HCT116 (cell line): ENCODE measurements at regions not wholly inside any gene's neighbourhood (a gene's known extent, or its start where the extent isn't known, plus 50 kb on each side); places are given as distances from the start of the nearest gene placed in this dataset.

Source experiments
- ATAC-seq: fragments of 200-7000 bp; cut with Tn5 transposase; 2 replicates; pipeline ENCODE4 v1.9.1; 2020; ENCODE audit warnings: mild to moderate bottlenecking, moderate library complexity
- BruUV-seq: library from RNA; stranded (reverse); fragments of 400-500 nt; replicated peaks from 2 replicates; lab custom pipeline; 2021; lab: Mats Ljungman, UMichigan
- CTCF ChIA-PET: fragments of 300-600 bp; sonication (Branson Sonifier 250); formaldehyde crosslinking; loops from one replicate; lab custom pipeline; 2021; ENCODE audit warnings: antibody characterized with exemption; lab: Charles Lee
- POLR2A ChIA-PET: fragments of 300-600, 350-600 bp; sonication (Branson Sonifier 250); formaldehyde crosslinking; loops from one replicate; lab custom pipeline; 2021; ENCODE audit warnings: antibody characterized with exemption; lab: Charles Lee
- RAD21 ChIA-PET, 2 experiments: fragments of 300-600 bp; sonication (Branson Sonifier 250); formaldehyde crosslinking; loops; one replicate each; lab custom pipeline; 2023; ENCODE audit warnings: low total read pairs in 2 of 2; ENCODE audit not compliant: uncharacterized antibody in 2 of 2, unreplicated experiment in 2 of 2, low non-redundant PET in 1 of 2; lab: Charles Lee
- DNase-seq: peaks from one replicate; pipeline ENCODE4 v3.0.0-alpha.2; 2010; ENCODE audit warnings: low read depth, low spot score
- H2AFZ ChIP-seq: fragments of 200-600 bp; shearing (Covaris generic), sonication (generic); 2 replicates; pipeline ENCODE4 v1.6.1; 2017; ENCODE audit warnings: low read depth, mixed run types, mixed read lengths, antibody characterized with exemption, low read length; ENCODE audit not compliant: poor library complexity, severe bottlenecking
- H3K27ac ChIP-seq: 2 replicates; pipeline ENCODE4 v1.5.1; 2012; ENCODE audit warnings: low read depth, low read length
- H3K27me3 ChIP-seq: fragments of 200-600 bp; sonication (generic); 2 replicates; pipeline ENCODE4 v1.6.1; 2016; ENCODE audit warnings: mixed run types, low read length, mixed read lengths; ENCODE audit not compliant: insufficient read depth
- H3K36me3 ChIP-seq, 2 experiments: fragments of 200-500 bp in 1 of 2; fragments of 200-600 bp in 1 of 2; sonication (Bioruptor generic) in 1 of 2; sonication (generic) in 1 of 2; 2 replicates each; pipeline versions ENCODE4 v1.5.1 to v1.6.1; 2014 to 2016; ENCODE audit warnings: low read length in 2 of 2, inconsistent platforms in 1 of 2, mixed read lengths in 1 of 2, mixed run types in 1 of 2; ENCODE audit not compliant: insufficient read depth in 2 of 2, control insufficient read depth in 1 of 2
- H3K4me1 ChIP-seq, 2 experiments: fragments of 200-600 bp in 1 of 2; sonication (generic) in 1 of 2; 2 replicates each; pipeline versions ENCODE4 v1.5.1 to v1.6.1; 2012 to 2017; ENCODE audit warnings: low read length in 2 of 2, inconsistent platforms in 1 of 2, mild to moderate bottlenecking in 1 of 2, mixed read lengths in 1 of 2, mixed run types in 1 of 2, moderate library complexity in 1 of 2; ENCODE audit not compliant: insufficient read depth in 2 of 2, control insufficient read depth in 1 of 2
- H3K4me2 ChIP-seq: fragments of 200-600 bp; sonication (generic); 2 replicates; pipeline ENCODE4 v1.6.1; 2017; ENCODE audit warnings: mixed run types, low read length, mixed read lengths
- H3K4me3 ChIP-seq, 2 experiments: fragments of 200-600 bp in 1 of 2; sonication (generic) in 1 of 2; replicated peaks in 1 of 2; 2 replicates each; pipeline ENCODE4 v1.5.1; 2011 to 2016; ENCODE audit warnings: low read length in 2 of 2, control low read depth in 1 of 2, low read depth in 1 of 2, mild to moderate bottlenecking in 1 of 2, mixed read lengths in 1 of 2, mixed run types in 1 of 2
- H3K79me2 ChIP-seq: fragments of 200-600 bp; sonication (generic); 2 replicates; pipeline ENCODE4 v1.6.1; 2017; ENCODE audit warnings: mild to moderate bottlenecking, mixed run types, low read length, moderate library complexity, mixed read lengths; ENCODE audit not compliant: insufficient read depth
- H3K9ac ChIP-seq: fragments of 200-600 bp; sonication (generic); 2 replicates; pipeline ENCODE4 v1.6.1; 2016; ENCODE audit warnings: low read length, mixed read lengths
- H3K9me2 ChIP-seq: fragments of 200-600 bp; sonication (generic), shearing (Covaris generic); 2 replicates; pipeline ENCODE4 v1.6.1; 2017; ENCODE audit warnings: mixed run types, mild to moderate bottlenecking, moderate library complexity; ENCODE audit not compliant: insufficient read depth
- H3K9me3 ChIP-seq, 2 experiments: fragments of 200-500 bp in 1 of 2; fragments of 200-600 bp in 1 of 2; sonication (Bioruptor generic) in 1 of 2; sonication (generic) in 1 of 2; 2 replicates each; pipeline ENCODE4 v1.6.1; 2014 to 2017; ENCODE audit warnings: low read length in 2 of 2, mixed read lengths in 2 of 2, inconsistent platforms in 1 of 2, low read depth in 1 of 2, mild to moderate bottlenecking in 1 of 2, mixed run types in 1 of 2, moderate library complexity in 1 of 2; ENCODE audit not compliant: control insufficient read depth in 1 of 2, insufficient read depth in 1 of 2
- H4K20me1 ChIP-seq: fragments of 200-600 bp; sonication (generic), shearing (Covaris generic); 2 replicates; pipeline ENCODE4 v1.6.1; 2017; ENCODE audit warnings: mixed run types, mild to moderate bottlenecking, moderate library complexity; ENCODE audit not compliant: insufficient read depth
- CBX3 ChIP-seq: IDR thresholded peaks from 2 replicates; pipeline ENCODE4 v1.6.1; 2012; ENCODE audit warnings: low read depth
- ELF1 ChIP-seq: IDR thresholded peaks from 2 replicates; pipeline ENCODE4 v1.6.1; 2012; ENCODE audit warnings: low read depth, borderline replicate concordance
- POLR2AphosphoS5 ChIP-seq: IDR thresholded peaks from 2 replicates; pipeline ENCODE4 v1.6.1; 2011; ENCODE audit warnings: mild to moderate bottlenecking, low read depth, low read length, moderate library complexity
- RAD21 ChIP-seq: IDR thresholded peaks from 2 replicates; pipeline ENCODE4 v1.6.1; 2012; ENCODE audit warnings: low read depth, mild to moderate bottlenecking
- intact Hi-C: fragments of 100-400 bp; cut with micrococcal nuclease; formaldehyde crosslinking; loops from 2 replicates; pipeline ENCODE4 v1.10.0; 2022
- TF ChIP-seq, protein P1 (sequence below), 3 experiments: fragments of 200-600 bp in 1 of 3; sonication (generic) in 1 of 3; IDR thresholded peaks in 2 of 3; conservative IDR thresholded peaks in 1 of 3; 2 replicates each; pipeline ENCODE4 v1.5.1; 2012 to 2017; ENCODE audit warnings: low read depth in 2 of 3, low read length in 2 of 3, antibody characterized with exemption in 1 of 3, borderline replicate concordance in 1 of 3, control low read depth in 1 of 3, mild to moderate bottlenecking in 1 of 3, mixed read lengths in 1 of 3, mixed run types in 1 of 3, moderate library complexity in 1 of 3; ENCODE audit not compliant: insufficient read depth in 1 of 3
- TF ChIP-seq, protein P2 (sequence below): IDR thresholded peaks from 2 replicates; pipeline ENCODE4 v1.6.1; 2012; ENCODE audit warnings: low read depth

DNA sequence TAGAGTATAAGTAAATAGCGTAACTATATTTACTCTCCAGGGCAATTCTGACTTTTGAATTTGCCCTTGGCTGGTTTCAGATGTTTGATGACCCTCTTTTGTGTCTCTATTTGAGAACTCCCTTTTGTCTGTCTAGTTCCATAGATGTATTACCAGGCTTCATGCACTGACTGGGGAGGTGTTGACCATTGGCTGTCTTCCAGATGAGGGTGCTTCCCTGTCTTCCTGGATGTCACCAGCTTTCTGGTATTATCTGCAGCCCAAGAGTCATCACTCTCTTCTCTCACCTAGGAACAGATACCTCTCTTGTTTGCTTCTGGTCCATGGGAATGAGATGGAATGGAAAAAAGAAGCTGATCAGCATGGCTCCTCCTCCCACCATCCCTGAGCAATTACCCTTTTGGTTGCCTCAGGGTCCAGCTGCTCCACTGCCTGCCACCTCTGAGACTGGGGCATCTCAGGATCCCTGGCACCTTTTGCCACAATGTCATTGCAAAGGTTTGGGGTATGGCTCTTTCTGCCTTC is 58.7 kb upstream of the TMED7 start:
- no peak for TF ChIP-seq ELF1
- TF ChIP-seq, protein P1, sequence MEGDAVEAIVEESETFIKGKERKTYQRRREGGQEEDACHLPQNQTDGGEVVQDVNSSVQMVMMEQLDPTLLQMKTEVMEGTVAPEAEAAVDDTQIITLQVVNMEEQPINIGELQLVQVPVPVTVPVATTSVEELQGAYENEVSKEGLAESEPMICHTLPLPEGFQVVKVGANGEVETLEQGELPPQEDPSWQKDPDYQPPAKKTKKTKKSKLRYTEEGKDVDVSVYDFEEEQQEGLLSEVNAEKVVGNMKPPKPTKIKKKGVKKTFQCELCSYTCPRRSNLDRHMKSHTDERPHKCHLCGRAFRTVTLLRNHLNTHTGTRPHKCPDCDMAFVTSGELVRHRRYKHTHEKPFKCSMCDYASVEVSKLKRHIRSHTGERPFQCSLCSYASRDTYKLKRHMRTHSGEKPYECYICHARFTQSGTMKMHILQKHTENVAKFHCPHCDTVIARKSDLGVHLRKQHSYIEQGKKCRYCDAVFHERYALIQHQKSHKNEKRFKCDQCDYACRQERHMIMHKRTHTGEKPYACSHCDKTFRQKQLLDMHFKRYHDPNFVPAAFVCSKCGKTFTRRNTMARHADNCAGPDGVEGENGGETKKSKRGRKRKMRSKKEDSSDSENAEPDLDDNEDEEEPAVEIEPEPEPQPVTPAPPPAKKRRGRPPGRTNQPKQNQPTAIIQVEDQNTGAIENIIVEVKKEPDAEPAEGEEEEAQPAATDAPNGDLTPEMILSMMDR (IDR thresholded peaks at IDR 0.05 in 2 of 3, conservative IDR thresholded peaks at IDR 0.05 in 1 of 3; ENCODE audit: borderline replicate concordance in 1 of 3, insufficient read depth in 1 of 3, low read depth in 2 of 3, low read length in 2 of 3): no peak
- TF ChIP-seq POLR2AphosphoS5: no peak
- TF ChIP-seq, protein P2, sequence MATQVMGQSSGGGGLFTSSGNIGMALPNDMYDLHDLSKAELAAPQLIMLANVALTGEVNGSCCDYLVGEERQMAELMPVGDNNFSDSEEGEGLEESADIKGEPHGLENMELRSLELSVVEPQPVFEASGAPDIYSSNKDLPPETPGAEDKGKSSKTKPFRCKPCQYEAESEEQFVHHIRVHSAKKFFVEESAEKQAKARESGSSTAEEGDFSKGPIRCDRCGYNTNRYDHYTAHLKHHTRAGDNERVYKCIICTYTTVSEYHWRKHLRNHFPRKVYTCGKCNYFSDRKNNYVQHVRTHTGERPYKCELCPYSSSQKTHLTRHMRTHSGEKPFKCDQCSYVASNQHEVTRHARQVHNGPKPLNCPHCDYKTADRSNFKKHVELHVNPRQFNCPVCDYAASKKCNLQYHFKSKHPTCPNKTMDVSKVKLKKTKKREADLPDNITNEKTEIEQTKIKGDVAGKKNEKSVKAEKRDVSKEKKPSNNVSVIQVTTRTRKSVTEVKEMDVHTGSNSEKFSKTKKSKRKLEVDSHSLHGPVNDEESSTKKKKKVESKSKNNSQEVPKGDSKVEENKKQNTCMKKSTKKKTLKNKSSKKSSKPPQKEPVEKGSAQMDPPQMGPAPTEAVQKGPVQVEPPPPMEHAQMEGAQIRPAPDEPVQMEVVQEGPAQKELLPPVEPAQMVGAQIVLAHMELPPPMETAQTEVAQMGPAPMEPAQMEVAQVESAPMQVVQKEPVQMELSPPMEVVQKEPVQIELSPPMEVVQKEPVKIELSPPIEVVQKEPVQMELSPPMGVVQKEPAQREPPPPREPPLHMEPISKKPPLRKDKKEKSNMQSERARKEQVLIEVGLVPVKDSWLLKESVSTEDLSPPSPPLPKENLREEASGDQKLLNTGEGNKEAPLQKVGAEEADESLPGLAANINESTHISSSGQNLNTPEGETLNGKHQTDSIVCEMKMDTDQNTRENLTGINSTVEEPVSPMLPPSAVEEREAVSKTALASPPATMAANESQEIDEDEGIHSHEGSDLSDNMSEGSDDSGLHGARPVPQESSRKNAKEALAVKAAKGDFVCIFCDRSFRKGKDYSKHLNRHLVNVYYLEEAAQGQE: no peak
- no peak for TF ChIP-seq RAD21
- no peak for TF ChIP-seq CBX3
- TF ChIP-seq, all 23 proteins: peak for 0
- DNase-seq: no peak
- Histone ChIP-seq H3K9me3 (no peaks in the 10 kb centered on the region), H3K4me2 (no peak overlapping the region), H3K27me3 (no peaks in the 10 kb centered on the region), H3K36me3 (no peaks in the 10 kb centered on the region), H3K79me2 (no peaks in the 10 kb centered on the region), H3K27ac (no peak overlapping the region), H3K4me3 (no peak overlapping the region), H3K4me1 (no peaks in the 10 kb centered on the region), H3K9ac (no peak overlapping the region), H2AFZ (no peak overlapping the region), H3K9me2 (peaks cover 4% of the 10 kb centered on the region; the same call in 1 of the 2 replicates), H4K20me1 (no peaks in the 10 kb centered on the region)
- intact Hi-C loops: no loop called here
- ATAC-seq: no peak
- RAD21 ChIA-PET: no interaction called here
- POLR2A ChIA-PET: no interaction called here
- BruUV-seq: no TSS peak
- CTCF ChIA-PET: no interaction called here
